ENCODE measurements at regions not wholly inside any gene's neighbourhood (a gene's known extent, or its start where the extent isn't known, plus 50 kb on each side); places are given as distances from the start of the nearest gene placed in this dataset.
A peak's percentile ranks its signal among the peaks of the same experiment; 100 is the strongest.

- H3K27ac ChIP-seq, result peak overlapping the region; percentile 40 to 58
- intact Hi-C loops (cut with DNase I; ENCODE audit: low total_unique reads), result no loop called here
- TF ChIP-seq CTCF (IDR thresholded peaks at IDR 0.05), result no peak
- peaks cover 0 to 73% (median 42%) of the 10 kb centered on the region in 4 donors for H3K4me1 ChIP-seq
- peaks cover 0 to 4% (median 0%) of the 10 kb centered on the region in 3 donors for H3K9me3 ChIP-seq
- DNase-seq, result no peak
- no peak overlapping the region for H3K4me3 ChIP-seq
- H3K27me3 ChIP-seq, result no peaks in the 10 kb centered on the region
- H3K36me3 ChIP-seq, result no peaks in the 10 kb centered on the region
Measured at GRCh38 chr14:71654810-71655209, 277.4 kb upstream of the RGS6 start.

- Histone ChIP-seq H3K9me3 (no peaks in the 10 kb centered on the region), H3K27ac (peak overlapping the region; percentile 21 to 25), H3K4me1 (peaks cover 0 to 55% (median 30%) of the 10 kb centered on the region in 4 donors), H3K4me3 (no peak overlapping the region), H3K27me3 (no peaks in the 10 kb centered on the region), H3K36me3 (peaks cover 5 to 14% (median 13%) of the 10 kb centered on the region in 3 donors)
- intact Hi-C loops (cut with DNase I; ENCODE audit: low total_unique reads), result no loop called here
- TF ChIP-seq CTCF (IDR thresholded peaks at IDR 0.05), result no peak
- no peak for DNase-seq
Measured at GRCh38 chr14:71658261-71658860, 273.9 kb upstream of the RGS6 start.

- Histone ChIP-seq H3K27ac (peak overlapping the region in 1 of 2 donors; percentile 28), H3K36me3 (peaks cover 5 to 17% (median 13%) of the 10 kb centered on the region in 3 donors), H3K9me3 (no peaks in the 10 kb centered on the region), H3K4me3 (no peak overlapping the region), H3K27me3 (no peaks in the 10 kb centered on the region), H3K4me1 (peaks cover 0 to 55% (median 30%) of the 10 kb centered on the region in 4 donors)
- no peak for DNase-seq
- TF ChIP-seq CTCF (IDR thresholded peaks at IDR 0.05), result no peak
- intact Hi-C loops (cut with DNase I; ENCODE audit: low total_unique reads), result no loop called here
Measured at GRCh38 chr14:71659159-71659558, 273.1 kb upstream of the RGS6 start.

- no peak for TF ChIP-seq CTCF (IDR thresholded peaks at IDR 0.05)
- H3K4me1 ChIP-seq, result peaks cover 0 to 54% (median 30%) of the 10 kb centered on the region in 4 donors
- H3K9me3 ChIP-seq, result no peaks in the 10 kb centered on the region
- no peak overlapping the region for H3K4me3 ChIP-seq
- H3K27me3 ChIP-seq, result no peaks in the 10 kb centered on the region
- no peak overlapping the region for H3K27ac ChIP-seq
- no peak for DNase-seq
- peaks cover 5 to 17% (median 13%) of the 10 kb centered on the region in 3 donors for H3K36me3 ChIP-seq
- intact Hi-C loops (cut with DNase I; ENCODE audit: low total_unique reads), result no loop called here
Measured at GRCh38 chr14:71661441-71661840, 270.8 kb upstream of the RGS6 start.

GRCh38 chr14:71662291-71662790 lies 269.9 kb upstream of the RGS6 start:
- no peak for TF ChIP-seq CTCF (IDR thresholded peaks at IDR 0.05)
- no peak for DNase-seq
- Histone ChIP-seq H3K4me3 (no peak overlapping the region), H3K27me3 (no peaks in the 10 kb centered on the region), H3K36me3 (peaks cover 5 to 17% (median 13%) of the 10 kb centered on the region in 3 donors), H3K9me3 (no peaks in the 10 kb centered on the region), H3K27ac (no peak overlapping the region), H3K4me1 (peaks cover 0 to 45% (median 25%) of the 10 kb centered on the region in 4 donors)
- intact Hi-C loops (cut with DNase I; ENCODE audit: low total_unique reads), result no loop called here

Data from tibial artery (tissue), 4 donors.